NAMALWA (cell line): ENCODE measurements at regions not wholly inside any gene's neighbourhood (a gene's known extent, or its start where the extent isn't known, plus 50 kb on each side); places are given as distances from the start of the nearest gene placed in this dataset.

Experiments
- DNase-seq: peaks from one replicate; pipeline ENCODE4 v3.0.0-alpha.2; 2015; ENCODE audit warnings: low spot score

- no peak for DNase-seq
Measured at GRCh38 chr2:58553522-58553921, 312.4 kb upstream of the FANCL start.

- DNase-seq, result no peak
Measured at GRCh38 chr2:58545300-58546280, 304.5 kb upstream of the FANCL start.

DNA sequence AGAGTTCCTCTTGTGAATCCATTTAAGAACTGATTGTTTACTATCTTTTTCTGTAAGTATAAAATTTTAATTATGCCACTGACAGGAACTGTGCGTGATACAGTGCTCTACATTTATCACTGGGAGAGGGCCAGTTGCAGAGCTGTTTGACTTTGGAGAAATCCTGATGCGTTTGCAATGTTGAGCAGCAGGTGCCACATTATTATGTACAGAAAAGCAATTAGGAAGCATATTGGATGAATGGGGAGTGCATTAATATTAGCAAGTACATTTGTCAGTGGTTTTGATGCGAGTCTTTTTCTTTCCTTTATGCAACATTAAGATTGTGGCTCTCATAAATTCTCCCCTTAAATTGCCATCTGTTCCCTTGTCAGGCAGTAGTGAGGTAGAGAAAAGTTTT lies 302.3 kb upstream of the FANCL start:
- no peak for DNase-seq

DNA sequence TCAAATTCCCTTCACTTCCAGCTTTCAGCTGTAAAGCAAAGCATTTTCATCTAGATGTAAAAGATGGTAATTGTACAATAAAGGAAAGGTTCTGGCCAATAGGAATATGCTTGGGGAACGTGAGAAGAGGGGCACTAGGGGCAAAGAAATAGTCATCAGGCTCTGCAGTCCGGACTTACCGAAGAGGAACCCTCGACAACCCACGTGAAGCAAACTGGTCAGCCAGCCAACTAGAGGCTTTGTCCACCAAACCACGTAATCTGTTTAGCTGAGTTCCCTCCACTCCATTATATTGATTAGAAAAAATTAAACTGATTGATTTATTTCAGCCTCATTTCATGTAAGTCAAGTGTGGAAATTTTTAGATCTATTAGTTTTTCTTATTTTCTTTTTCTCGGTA lies 300.4 kb upstream of the FANCL start:
- no peak for DNase-seq

- no peak for DNase-seq
Measured at GRCh38 chr2:58540681-58541080, 299.6 kb upstream of the FANCL start.

DNA sequence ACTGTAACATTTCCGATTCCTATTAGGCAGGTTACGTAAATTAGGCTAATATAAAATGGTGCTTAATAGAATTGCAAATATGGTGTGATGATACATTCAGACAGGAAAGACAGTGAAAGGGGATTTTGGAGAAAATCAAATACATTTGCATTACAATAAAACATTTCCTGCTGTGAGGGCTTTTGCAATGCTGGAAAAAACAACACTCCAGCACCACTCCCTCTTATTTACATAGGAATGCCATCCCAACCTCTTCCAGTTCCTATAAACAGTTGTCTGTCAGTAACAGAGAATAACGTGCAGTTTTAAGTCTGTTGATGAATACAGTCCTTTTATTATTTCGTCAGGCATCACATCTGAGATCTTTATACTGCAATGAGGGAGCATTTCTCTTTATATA lies 298.8 kb upstream of the FANCL start:
- no peak for DNase-seq

- DNase-seq, result no peak
Measured at GRCh38 chr2:58535990-58536389, 294.9 kb upstream of the FANCL start.

- DNase-seq, result no peak
Measured at GRCh38 chr2:58535182-58535581, 294.1 kb upstream of the FANCL start.

DNA sequence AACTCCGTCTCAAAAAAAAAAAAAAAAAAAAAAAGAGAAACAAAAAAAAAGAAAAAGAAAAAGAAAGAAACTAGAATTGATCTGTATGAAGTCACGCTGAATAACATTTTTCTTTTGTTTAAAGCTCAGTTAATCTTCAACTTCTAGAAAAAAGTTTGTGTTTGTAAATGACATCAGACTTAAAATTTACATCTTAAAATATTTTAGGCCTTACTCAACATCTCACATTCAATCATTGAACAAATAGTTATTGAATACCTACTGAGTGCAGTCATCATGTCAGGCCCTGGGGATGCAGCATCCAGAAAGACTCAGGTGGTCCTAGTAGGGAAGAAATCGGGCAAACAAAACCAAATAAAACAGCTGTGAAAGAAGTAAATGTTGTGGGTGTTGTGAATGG lies 292.3 kb upstream of the FANCL start:
- DNase-seq, result no peak

- no peak for DNase-seq
Measured at GRCh38 chr2:58532641-58533040, 291.5 kb upstream of the FANCL start.

DNA sequence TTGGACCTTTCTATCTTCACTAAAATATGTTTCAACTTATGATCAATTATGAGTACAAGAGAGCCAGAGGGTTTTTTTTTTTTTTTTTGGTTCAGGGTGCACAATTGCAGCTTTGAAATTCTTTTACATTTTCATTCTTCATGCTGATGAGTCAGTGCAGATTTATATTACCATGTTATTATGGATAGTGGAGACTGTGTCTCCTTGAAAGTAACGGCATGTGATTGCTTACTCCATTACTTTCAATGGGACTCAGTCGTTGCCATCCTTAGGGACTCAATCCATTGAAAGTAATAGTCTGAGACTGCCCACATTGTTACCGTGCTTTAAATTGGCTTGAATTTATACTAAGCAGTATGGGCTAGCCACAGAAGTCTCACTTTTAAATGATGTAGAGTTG lies 286.5 kb upstream of the FANCL start:
- no peak for DNase-seq

DNA sequence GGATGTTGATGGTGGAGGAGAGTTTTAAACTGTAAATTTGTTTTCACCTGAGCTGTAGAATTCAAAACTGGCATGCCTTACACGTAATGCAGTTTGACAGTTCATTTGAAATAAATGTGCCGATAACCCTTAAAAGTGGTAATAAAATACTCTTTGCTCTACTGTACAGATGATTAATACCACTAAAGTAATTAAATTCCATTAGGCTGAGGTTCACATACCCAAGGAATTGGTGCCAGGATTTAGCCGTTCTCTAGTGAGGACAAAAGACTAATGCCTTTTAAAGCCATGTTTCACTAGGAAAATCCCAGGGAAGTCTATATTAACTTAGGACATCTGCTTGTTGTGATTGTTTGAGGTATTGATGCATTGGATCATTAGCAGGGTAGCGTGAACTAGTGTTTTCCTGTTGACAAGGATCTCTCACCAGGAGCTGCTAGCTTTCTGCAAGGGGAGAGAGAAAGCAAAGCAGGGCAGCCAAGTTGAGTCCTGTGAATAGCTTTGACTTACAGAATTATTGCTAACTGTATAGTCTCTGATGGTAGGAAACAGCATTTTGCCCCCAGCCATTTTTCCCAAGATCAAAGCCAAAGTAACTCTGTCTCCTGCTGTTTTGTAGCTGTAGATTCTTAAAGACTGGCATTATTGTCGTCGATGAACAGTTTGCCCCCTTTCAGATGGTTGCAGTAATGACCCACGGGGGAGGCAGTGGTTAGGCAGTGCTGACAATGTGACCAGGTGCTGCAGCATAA lies 280.9 kb upstream of the FANCL start:
- no peak for DNase-seq

GRCh38 chr2:58520903-58521302 lies 279.8 kb upstream of the FANCL start:
- DNase-seq, result no peak

GRCh38 chr2:58517881-58518280 lies 276.8 kb upstream of the FANCL start:
- DNase-seq, result no peak

DNA sequence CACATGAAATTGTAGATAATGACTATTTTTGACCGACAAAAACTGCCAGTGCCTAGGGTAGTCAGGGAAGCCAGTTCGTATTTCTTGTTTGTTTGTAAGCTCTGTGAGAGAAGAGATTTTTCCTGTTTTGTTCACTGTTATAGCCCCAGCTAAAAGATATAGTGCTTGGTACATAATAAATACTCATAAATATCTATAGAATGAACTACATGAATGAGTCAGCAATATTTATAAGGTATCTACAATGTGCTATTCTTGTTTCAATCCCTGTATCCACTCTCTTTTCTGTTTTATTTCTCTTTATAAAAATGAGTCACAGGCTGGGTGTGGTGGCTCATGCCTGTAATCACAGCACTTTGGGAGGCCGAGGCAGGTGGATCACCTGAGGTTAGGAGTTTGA lies 275.6 kb upstream of the FANCL start:
- no peak for DNase-seq

GRCh38 chr2:58515827-58516573 lies 274.9 kb upstream of the FANCL start:
- DNase-seq, result peak; percentile 12

GRCh38 chr2:58514252-58514651 lies 273.1 kb upstream of the FANCL start:
- DNase-seq, result no peak

DNA sequence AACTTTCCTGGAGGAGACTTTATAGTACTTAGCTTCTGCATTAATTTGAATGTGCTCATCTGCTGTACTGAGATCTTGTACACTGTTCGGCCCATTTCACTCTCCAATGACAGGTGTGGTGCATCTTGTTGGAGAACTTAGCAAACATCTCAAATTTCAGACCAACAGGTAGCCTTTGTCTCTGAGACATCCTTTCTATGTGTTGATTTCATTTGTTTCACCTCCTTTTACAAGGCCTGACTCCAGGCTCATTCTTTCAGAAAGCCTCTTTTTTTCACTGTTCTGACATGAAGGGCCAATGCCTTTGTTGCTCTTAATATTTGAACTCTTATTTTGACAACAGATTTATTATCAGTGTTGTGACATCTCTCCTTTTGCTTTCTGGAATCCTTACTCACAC lies 271.8 kb upstream of the FANCL start:
- no peak for DNase-seq

DNA sequence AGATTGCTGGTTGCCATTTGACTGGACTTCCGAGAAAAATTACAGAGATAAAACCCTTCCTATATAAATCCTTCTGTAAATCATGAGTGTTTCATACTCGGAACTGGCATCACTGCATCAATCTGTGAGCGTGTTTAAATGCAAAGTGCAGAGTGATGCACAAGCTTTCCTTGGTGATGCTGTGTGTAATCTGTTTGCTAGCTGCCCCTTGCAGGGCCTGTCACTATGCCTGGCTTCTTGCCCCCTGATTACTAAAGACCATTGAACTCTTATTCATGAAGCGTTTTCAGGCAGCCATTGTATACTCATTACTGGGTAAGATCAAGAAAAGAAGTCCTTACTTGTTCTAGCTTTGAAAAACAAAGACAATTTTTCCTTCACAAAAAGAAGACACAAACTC lies 266.9 kb upstream of the FANCL start:
- DNase-seq, result no peak

- no peak for DNase-seq
Measured at GRCh38 chr2:58503918-58504317, 262.8 kb upstream of the FANCL start.

DNA sequence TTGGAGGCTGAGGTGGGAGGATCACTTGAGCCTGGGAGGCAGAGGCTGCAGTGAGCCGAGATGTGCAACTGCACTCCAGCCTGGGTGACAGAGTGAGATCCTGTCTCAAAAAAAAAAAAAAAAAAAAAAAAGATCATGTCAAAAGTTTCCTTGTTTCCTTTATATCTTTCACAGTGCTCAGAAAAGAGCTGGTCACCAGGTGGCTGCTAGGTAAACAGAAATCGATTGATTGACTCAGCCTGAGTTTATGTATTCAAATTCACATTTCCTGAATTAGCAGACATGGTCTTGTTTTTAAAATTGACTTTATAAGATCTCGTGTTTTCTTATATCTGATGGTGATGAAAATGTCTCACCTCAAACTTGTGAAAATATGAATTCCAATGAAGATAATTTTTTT lies 261.8 kb upstream of the FANCL start:
- DNase-seq, result no peak

GRCh38 chr2:58501371-58502160 lies 260.4 kb upstream of the FANCL start:
- no peak for DNase-seq
